ENCODE measurements at regions not wholly inside any gene's neighbourhood (a gene's known extent, or its start where the extent isn't known, plus 50 kb on each side); places are given as distances from the start of the nearest gene placed in this dataset.

DNA sequence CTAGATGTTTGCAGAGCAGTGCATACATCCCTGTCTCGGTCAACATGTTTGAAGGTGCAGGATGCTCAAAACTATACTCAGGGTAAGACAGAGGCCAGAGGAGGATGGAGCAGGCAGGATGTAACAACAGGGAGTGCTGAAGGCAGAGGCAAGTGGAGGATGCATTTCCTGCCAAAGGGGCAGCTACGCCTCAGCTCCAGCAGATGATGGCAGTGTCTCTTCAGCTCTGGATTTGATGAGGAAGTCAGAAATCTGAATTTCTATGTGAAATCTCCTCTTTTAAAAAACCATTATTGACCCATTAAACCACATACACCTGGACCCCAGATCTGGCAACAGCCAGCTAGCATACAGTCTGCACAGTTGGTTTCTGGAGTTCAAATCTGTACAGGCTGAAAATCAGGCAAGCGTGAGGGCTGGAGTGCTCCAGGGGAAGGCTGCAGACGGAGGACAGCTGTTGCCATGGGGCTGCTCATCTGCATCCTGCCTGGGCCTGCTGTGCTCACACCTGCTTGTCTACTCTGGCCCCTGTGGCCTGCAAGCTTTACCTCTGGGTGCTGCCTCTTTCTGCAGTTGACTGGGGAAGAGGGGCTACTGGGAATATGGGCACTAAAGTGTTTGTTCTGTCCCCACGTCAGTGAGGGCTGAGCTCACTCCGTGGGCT lies 152.9 kb upstream of the SLC28A3 start:
- no peaks in the 10 kb centered on the region for H3K36me3 Mint-ChIP-seq (ENCODE audit: insufficient read depth, unreplicated experiment)
- no peak overlapping the region for H3K4me3 Mint-ChIP-seq (ENCODE audit: unreplicated experiment)
- CTCF ChIA-PET, result interaction anchor here (1.0 kb wide), 1 partner anchor 17 kb away, joined by 7 read pairs; no protein-coding TSS in a partner anchor
- no peaks in the 10 kb centered on the region for H3K27me3 Mint-ChIP-seq (ENCODE audit: insufficient read depth, unreplicated experiment)
- H3K9me3 Mint-ChIP-seq (ENCODE audit: unreplicated experiment), result peaks cover 8% of the 10 kb centered on the region
- no TSS peak for BruUV-seq (replicated peaks)
- no peaks in the 10 kb centered on the region for H3K4me1 Mint-ChIP-seq (ENCODE audit: insufficient read depth, unreplicated experiment)
- no peak overlapping the region for H3K27ac Mint-ChIP-seq (ENCODE audit: low read depth, unreplicated experiment)
- DNase-seq (ENCODE audit: unreplicated experiment), result no peak
- intact Hi-C loops (cut with micrococcal nuclease), result no loop called here
- POLR2A ChIA-PET, result no interaction called here
- TF ChIP-seq, protein P1, sequence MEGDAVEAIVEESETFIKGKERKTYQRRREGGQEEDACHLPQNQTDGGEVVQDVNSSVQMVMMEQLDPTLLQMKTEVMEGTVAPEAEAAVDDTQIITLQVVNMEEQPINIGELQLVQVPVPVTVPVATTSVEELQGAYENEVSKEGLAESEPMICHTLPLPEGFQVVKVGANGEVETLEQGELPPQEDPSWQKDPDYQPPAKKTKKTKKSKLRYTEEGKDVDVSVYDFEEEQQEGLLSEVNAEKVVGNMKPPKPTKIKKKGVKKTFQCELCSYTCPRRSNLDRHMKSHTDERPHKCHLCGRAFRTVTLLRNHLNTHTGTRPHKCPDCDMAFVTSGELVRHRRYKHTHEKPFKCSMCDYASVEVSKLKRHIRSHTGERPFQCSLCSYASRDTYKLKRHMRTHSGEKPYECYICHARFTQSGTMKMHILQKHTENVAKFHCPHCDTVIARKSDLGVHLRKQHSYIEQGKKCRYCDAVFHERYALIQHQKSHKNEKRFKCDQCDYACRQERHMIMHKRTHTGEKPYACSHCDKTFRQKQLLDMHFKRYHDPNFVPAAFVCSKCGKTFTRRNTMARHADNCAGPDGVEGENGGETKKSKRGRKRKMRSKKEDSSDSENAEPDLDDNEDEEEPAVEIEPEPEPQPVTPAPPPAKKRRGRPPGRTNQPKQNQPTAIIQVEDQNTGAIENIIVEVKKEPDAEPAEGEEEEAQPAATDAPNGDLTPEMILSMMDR (IDR thresholded peaks at IDR 0.05; ENCODE audit: unreplicated experiment), result no peak

DNA sequence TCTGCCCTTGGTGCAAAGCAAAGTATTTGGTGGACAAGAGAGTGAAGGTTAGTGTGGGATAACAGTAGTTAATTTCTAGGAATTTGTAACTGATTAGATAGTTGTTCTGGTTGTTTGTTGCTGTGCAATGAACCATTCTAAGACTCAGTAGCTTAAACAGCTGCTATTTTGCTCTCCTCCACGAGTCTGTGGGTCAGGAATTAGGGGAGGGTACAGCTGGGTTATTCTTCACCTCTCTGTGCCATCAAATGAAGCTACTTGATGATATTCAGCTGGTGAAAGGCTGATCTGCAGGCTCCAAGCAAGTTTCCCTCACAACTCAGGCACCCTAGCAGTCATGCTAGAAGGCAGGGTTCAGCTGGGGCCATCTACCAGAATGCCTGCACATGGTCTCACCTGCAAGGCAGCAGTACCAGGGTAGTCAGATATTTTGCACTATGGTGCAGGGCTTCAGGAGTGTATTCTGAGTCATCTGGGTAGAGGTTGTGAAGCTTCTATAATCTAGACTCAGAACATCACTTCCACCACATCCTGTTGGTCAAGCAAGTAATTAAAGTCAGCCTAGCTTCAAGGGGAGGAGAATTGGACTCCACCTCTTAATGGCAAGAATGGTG lies 159.5 kb upstream of the SLC28A3 start:
- no peak for DNase-seq (ENCODE audit: unreplicated experiment)
- Mint-ChIP-seq H3K36me3 (ENCODE audit: insufficient read depth, unreplicated experiment) (no peaks in the 10 kb centered on the region), H3K27me3 (ENCODE audit: insufficient read depth, unreplicated experiment) (no peaks in the 10 kb centered on the region), H3K9me3 (ENCODE audit: unreplicated experiment) (no peaks in the 10 kb centered on the region), H3K27ac (ENCODE audit: low read depth, unreplicated experiment) (no peak overlapping the region), H3K4me3 (ENCODE audit: unreplicated experiment) (no peak overlapping the region), H3K4me1 (ENCODE audit: insufficient read depth, unreplicated experiment) (peaks cover 5% of the 10 kb centered on the region)
- intact Hi-C loops (cut with micrococcal nuclease), result no loop called here
- no TSS peak for BruUV-seq (replicated peaks)
- TF ChIP-seq, protein P1 (IDR thresholded peaks at IDR 0.05; ENCODE audit: unreplicated experiment), result no peak
- ChIA-PET POLR2A (no interaction called here), CTCF (interaction anchor here (0.5 to 0.6 kb wide), 2 partner anchors 32 to 983 kb away, joined by 3 to 4 read pairs; no protein-coding TSS in a partner anchor)

DNA sequence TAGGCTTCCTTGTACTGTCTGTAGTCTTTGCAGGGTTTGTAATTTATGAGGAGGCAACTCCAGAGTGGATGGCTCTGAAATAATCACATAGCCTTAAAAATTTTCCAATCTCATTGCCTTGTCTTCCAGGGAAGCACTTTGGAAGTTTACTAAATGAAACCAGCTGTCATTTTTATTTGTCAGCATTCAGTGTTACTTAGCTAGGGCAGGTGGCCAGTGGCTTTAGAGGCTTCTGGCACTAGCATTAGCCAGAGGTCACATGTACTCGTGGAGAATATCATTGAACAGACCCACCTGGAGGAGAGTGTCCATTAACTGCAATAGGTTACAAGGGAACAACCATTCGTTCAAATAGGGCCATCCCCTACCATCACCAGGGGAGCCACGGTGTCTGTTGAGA lies 160.3 kb upstream of the SLC28A3 start:
- H3K27ac Mint-ChIP-seq (ENCODE audit: low read depth, unreplicated experiment), result no peak overlapping the region
- intact Hi-C loops (cut with micrococcal nuclease), result no loop called here
- ChIA-PET CTCF (no interaction called here), POLR2A (no interaction called here)
- no peaks in the 10 kb centered on the region for H3K36me3 Mint-ChIP-seq (ENCODE audit: insufficient read depth, unreplicated experiment)
- no peak for DNase-seq (ENCODE audit: unreplicated experiment)
- TF ChIP-seq, protein P1 (IDR thresholded peaks at IDR 0.05; ENCODE audit: unreplicated experiment), result no peak
- BruUV-seq (replicated peaks), result no TSS peak
- H3K4me3 Mint-ChIP-seq (ENCODE audit: unreplicated experiment), result no peak overlapping the region
- H3K9me3 Mint-ChIP-seq (ENCODE audit: unreplicated experiment), result no peaks in the 10 kb centered on the region
- peaks cover 5% of the 10 kb centered on the region for H3K4me1 Mint-ChIP-seq (ENCODE audit: insufficient read depth, unreplicated experiment)
- H3K27me3 Mint-ChIP-seq (ENCODE audit: insufficient read depth, unreplicated experiment), result no peaks in the 10 kb centered on the region

DNA sequence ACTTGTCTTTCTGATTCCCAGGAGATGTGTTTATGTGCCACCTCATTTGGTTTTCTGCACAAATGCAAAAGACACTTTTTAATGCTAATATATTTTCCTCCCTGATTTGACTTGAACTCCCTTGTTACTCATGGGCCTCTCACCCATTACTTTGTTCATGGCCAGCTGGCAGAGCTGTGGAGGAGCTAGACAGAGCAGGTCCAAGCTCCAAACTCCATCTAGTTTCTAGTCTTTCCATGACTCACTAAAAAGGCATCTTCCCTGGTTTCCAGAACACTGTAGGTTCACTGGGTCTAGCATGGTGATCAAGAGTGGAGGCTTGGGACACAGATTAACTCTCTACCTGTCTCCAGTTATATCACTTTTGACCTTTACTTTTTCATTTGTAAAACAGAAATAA lies 161.0 kb upstream of the SLC28A3 start:
- no peaks in the 10 kb centered on the region for H3K9me3 Mint-ChIP-seq (ENCODE audit: unreplicated experiment)
- peaks cover 5% of the 10 kb centered on the region for H3K4me1 Mint-ChIP-seq (ENCODE audit: insufficient read depth, unreplicated experiment)
- no peak for DNase-seq (ENCODE audit: unreplicated experiment)
- ChIA-PET CTCF (interaction anchor here (0.6 kb wide), 1 partner anchor 918 kb away, joined by 3 read pairs; no protein-coding TSS in a partner anchor), POLR2A (interaction anchor here (0.9 to 1.2 kb wide), 2 partner anchors 10 kb away, joined by 3 to 5 read pairs; no protein-coding TSS in a partner anchor)
- H3K27me3 Mint-ChIP-seq (ENCODE audit: insufficient read depth, unreplicated experiment), result no peaks in the 10 kb centered on the region
- intact Hi-C loops (cut with micrococcal nuclease), result no loop called here
- TF ChIP-seq, protein P1 (IDR thresholded peaks at IDR 0.05; ENCODE audit: unreplicated experiment), result no peak
- no peak overlapping the region for H3K4me3 Mint-ChIP-seq (ENCODE audit: unreplicated experiment)
- no peaks in the 10 kb centered on the region for H3K36me3 Mint-ChIP-seq (ENCODE audit: insufficient read depth, unreplicated experiment)
- no TSS peak for BruUV-seq (replicated peaks)
- H3K27ac Mint-ChIP-seq (ENCODE audit: low read depth, unreplicated experiment), result no peak overlapping the region

Measured in MCF 10A (cell line).